ENCODE measurements at regions not wholly inside any gene's neighbourhood (a gene's known extent, or its start where the extent isn't known, plus 50 kb on each side); places are given as distances from the start of the nearest gene placed in this dataset.
"Not testable (repeated sequence)": the region's sequence is repeated elsewhere in the genome, so short reads cannot be mapped to it uniquely, and the experiment has no call there.

GRCh38 chr6:130725551-130725950, 101.7 kb upstream of the SMLR1 start:
- DNase-seq: no peak

- DNase-seq: not testable (repeated sequence)
Measured at GRCh38 chr6:130728064-130728463, 99.1 kb upstream of the SMLR1 start.

DNA sequence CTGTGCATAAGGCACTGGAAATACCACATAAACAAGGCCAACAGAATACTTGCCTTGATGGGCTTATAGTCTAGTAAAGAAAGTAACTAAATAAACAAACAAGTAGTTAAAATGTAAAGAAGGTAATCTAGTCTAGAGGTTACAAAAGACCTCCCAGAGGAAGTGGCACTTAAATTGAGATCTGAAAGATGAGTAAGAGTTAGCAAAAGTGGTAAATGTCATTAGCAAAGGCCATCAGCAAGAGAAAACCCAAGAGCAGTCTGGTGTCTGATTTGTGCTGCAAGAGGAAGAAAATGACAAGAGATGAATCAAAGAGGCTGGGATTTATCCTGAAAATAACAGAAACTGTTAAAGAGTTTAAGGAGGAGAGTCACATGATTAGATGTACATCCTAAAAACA, 96.6 kb upstream of the SMLR1 start:
- DNase-seq: peak; percentile 21

DNA sequence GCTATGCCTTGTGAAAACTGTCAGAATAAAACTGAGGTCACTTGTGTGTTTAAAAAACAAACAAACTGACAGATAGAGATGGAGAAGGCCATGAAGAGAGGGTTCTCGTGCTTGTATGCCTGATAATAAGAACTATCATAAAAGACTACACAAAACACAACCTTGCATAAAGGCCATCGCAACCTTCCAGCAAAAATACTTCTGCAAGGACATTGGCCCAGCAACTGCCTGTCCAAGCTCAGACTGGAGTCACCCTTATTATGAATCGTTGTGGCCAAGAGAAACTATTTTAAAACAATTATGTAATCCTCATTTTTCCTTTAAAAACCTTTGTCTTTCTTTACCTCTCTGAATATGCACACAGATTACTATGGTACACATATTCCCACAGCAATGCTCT, 93.0 kb upstream of the SMLR1 start:
- no peak for DNase-seq

DNA sequence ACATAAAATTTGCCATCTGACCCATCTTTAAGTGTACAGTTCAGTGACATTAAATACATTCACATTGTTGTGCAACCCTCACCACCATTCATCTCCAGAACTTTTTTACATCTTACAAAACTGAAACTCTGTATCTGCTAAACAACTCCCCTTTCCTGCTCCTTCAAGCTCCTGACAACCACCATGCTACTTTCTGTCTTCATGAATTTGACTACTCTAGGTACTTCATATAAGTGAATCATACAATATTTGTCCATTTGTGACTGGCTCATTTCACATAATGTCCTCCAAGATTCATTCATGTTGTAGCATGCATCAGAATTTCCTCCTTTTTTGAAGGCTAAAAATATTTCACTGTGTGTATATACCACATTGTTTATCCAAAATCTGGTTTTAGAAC, 86.9 kb upstream of the SMLR1 start:
- DNase-seq: no peak

DNA sequence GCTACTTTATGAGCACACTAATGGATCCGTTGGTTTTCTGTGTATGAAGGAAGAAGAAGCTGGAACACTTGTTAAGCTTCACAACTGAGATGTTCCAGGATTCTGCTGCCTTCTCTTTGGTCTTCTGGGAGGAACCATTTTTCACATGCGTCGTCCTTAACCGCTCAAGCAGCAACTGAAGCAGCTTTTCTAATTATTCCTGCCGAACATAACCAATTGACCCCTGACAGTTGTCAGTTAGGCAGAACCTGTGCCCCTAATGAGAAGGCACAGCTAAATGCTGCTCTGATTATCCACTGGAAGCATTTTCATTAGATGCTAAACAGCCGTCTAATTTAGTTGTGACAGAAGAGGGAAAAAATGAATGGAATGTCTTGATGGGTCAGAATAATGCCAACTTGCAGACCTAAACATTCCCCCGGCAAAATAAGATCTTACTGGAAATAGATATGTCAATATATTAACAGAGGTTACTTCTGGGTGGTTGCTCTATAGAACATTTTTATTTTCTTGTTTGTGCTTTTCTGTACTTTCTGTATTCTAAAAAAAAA, 85.0 kb upstream of the SMLR1 start:
- DNase-seq: no peak

DNA sequence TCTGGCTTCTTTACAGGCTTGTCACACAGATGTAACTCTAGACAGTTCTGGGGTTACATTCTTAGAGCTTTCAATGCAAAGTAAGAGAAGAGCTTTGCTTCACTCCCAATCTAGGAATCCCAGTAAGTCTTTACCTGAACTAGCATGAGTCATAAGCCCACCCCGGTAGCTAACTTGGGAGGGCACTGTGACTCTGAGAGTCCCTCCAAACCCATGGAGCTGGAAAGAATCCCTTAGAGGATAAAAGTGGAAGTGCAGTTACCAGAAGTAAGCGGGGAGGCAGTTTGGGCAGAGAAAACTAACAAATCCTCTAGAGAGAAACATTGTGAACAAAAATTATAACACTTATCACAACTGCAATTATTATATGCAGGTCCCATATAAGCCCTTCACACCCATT, 84.0 kb upstream of the SMLR1 start:
- no peak for DNase-seq

GRCh38 chr6:130744576-130745366, 82.4 kb upstream of the SMLR1 start:
- DNase-seq: no peak

DNA sequence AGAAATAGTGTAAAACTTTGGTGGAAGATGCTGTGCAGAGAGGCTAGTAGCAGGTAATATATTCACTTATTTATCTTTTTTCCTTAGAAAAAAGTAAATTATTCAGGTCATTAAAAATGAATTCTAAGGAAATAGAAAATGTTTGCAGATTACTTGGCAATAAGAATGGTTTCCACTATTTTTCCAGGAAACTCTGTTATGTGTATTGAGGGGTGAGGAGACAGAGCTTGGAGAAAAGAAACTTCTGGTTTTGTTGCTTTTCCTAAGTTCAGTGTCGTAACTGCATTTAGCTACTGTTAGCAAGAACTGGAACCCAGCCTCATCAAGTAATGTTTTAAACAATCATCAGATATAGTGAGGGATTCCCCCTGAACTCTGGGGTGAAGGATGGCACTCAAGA, 79.2 kb upstream of the SMLR1 start:
- no peak for DNase-seq

DNA sequence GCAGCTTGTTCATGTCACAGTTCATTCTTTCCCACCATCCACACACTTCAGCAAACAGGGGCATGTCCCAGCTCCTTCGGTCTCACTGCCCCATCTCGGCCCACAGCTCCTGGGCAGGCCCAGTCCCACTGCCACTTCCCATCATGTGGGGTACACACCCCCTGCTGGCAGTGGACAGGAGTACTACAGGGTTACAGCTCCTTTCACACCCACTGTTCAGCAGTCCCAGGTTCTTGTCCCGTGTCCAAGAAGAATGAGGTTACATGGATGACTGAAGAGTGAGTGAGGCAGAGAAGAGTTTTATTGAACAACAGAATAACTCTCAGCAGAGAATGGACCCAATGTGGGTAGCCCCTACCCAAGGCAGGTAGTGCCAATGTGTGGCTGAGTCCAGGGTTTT, 77.8 kb upstream of the SMLR1 start:
- DNase-seq: no peak

- DNase-seq: no peak
Measured at GRCh38 chr6:130752267-130752666, 74.9 kb upstream of the SMLR1 start.

GRCh38 chr6:130754786-130755367, 72.3 kb upstream of the SMLR1 start:
- DNase-seq: no peak

DNA sequence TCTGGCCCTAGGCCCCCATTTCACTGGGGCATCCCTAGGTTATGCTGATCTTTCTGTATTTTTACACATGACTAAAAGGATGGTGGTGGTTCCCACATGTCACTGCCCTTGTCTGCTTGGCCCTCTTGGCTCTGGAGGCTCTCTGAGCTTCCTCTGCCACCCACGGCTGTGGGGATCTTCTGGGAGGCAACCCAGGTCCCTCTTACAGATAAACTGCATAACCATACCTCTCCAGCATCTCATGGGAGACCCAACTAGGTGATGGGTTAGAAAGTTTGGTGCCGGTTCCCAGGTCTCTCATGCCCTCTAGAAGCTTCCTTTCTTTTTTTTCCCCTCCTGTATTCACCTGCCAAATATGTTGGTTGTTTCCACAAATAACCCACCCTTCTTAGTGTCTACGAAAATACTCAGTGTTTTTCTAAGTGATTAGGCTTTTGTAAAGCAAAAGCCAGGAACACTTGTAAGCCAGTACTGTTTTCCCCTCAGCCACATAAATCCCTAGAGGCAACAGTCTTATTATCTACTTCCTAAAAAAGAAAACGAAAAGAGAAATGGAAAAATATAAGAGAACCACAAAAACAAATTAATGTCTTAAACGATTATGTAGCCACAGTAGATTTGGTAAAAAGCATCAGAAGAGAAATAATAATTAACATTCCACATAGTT, 71.7 kb upstream of the SMLR1 start:
- no peak for DNase-seq

- DNase-seq: no peak
Measured at GRCh38 chr6:130756824-130757223, 70.4 kb upstream of the SMLR1 start.

- no peak for DNase-seq
Measured at GRCh38 chr6:130758813-130759212, 68.4 kb upstream of the SMLR1 start.

GRCh38 chr6:130760006-130760405, 67.2 kb upstream of the SMLR1 start:
- no peak for DNase-seq

DNA sequence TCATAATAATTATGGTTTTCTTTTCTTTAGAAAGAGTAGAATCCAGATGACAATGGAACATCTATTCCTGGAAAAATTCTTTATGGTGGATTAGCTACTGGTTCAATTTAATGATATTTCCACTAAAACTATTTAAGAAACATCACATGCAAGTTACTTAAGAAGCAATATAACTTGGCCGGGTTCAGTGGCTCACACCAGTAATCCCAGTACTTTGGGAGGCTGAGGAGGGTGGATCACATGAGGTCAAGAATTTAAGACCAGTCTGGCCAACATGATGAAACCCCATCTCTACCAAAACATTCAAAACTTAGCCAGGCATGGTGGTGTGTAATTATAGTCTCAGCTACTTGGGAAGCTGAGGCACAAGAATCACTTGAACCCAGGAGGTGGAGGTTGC, 65.9 kb upstream of the SMLR1 start:
- DNase-seq: no peak

- no peak for DNase-seq
Measured at GRCh38 chr6:130765181-130765727, 62.0 kb upstream of the SMLR1 start.

DNA sequence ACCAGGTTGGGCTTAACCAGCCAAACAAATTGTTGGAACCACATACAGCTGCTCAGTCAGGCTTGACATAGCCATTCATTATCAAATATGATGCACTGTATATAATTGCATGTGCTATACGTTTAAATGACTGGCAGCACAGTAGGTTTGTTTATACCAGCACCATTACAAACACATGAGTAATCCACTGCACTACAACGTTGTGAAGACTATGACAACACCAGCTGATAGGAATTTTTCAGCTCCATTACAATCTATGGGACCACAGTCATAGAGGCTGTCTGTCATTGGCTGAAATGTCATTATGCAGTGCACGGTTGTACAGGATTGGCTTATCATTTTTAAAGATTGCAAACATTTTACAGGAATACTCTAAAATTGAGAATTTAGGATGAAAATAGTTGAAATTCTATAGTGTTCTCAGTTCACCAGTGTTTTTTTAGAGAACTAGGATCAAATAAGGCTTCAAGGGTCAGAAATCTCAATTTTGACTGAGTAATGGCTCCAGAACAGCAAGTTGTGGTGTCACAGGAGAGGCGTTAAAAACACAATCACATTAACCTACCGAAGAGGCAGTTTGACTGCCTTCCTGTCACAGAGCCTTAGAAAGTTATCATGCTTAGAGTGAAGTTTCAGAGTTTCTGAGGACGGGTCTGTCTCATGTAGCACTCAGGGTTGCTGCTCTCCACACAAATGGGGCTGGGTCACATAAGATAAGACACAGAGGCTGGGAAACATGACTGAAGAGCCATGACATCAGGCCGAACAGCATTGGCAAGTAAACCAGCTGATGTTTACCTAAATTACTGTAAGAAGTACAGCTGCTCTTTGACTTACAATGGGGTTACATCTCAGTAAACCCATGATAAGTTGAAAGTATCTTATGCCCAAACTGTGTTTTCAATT, 60.7 kb upstream of the SMLR1 start:
- DNase-seq: no peak

DNA sequence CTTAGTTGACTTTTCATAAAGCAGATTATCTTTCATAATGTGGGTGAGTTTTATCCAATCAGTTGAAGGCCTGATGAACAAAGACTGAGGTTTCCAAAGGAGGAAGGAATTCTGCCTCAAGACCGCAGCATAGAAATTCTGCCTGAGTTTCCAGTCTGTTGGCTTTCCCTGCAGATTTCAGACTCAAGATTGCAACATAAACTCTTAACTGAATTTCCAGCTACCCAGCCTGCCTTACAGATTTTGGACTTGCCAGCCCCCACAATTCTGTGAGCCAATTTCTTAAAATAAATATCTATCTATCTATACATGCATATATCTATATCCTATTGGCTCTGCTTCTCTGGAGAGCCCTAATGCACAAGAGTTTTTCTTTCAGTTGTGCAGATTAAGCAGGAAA, 57.3 kb upstream of the SMLR1 start:
- no peak for DNase-seq

- DNase-seq: no peak
Measured at GRCh38 chr6:130771741-130772140, 55.5 kb upstream of the SMLR1 start.

DNA sequence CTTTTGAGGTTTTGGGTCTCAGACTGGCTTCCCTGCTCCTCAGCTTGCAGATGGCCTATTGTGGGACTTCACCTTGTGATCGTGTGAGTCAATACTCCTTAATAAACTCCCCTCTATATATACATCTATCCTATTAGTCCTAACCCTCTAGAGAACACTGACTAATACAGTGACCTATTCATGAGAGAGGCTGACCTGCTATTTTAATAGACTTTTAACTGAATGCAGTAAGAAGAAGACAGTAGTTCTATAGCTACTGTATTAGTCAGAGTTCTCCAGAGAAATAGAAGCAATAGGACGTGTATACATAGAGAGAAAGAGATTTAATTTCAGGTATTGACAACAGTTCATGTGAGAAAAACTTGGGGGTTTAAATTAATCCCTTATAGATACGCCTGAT, 53.3 kb upstream of the SMLR1 start:
- DNase-seq: no peak
